Neural progenitor cell (in vitro differentiated cells): ENCODE measurements at regions not wholly inside any gene's neighbourhood (a gene's known extent, or its start where the extent isn't known, plus 50 kb on each side); places are given as distances from the start of the nearest gene placed in this dataset.

Experiments used
- EZH2 ChIP-seq: fragments of 200-600 bp; sonication (generic); IDR thresholded peaks from 2 replicates; pipeline ENCODE4 v1.6.1; 2017; ENCODE audit warnings: antibody characterized with exemption, mild to moderate bottlenecking, moderate library complexity
- EZH2phosphoT487 ChIP-seq: fragments of 200-600 bp; sonication (generic); IDR thresholded peaks from 2 replicates; pipeline ENCODE4 v1.6.1; 2017; ENCODE audit warnings: antibody characterized with exemption
- TF ChIP-seq, protein P1 (sequence below): fragments of 200-600 bp; sonication (generic); IDR thresholded peaks from 2 replicates; pipeline ENCODE4 v1.5.1; 2017; ENCODE audit warnings: antibody characterized with exemption, mild to moderate bottlenecking

DNA sequence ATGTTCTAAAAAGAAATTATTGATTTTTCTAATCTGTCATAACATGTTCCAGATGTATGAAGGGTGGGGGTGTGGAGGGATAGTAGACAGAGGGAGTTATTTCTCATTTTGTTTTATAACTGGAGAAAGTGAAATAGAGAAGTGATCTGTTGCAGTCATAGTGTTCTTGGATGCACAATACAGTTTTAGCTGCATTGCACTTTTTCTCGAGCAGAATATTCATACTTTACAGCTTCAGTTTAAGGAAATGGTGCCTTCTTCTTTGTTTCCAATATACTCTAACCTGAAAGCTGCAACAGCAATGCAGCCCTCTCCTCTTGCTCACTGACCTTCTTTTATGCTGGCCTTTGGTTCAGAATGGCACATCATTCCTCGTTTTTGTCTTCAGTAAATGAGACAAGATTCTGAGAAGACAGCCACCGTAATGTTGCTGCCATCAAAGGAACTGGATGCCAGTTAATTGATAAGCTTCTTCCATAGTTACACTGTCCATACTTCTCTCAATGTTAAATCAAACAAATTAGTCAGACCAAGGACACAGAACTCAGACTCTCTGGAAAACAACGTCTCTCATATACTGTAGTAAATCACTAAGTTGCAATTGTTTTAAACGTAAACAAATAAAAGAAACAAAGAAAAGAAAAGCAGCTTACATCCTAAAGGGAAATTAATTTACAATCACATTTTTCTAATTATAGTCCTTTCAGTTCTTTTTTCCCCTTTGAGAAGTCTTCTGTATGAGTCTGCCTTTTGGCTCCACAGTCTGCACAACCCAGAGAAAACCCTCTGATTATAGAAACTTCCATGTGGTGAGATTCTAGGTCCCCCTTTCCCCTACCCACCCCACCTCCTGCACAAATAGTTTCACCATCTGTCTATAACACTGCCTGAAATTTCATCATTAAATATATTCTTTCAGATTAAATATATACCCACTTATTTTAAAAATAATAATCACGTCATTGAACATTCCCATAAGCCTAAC, 97.4 kb upstream of the UGP2 start:
- TF ChIP-seq, protein P1, sequence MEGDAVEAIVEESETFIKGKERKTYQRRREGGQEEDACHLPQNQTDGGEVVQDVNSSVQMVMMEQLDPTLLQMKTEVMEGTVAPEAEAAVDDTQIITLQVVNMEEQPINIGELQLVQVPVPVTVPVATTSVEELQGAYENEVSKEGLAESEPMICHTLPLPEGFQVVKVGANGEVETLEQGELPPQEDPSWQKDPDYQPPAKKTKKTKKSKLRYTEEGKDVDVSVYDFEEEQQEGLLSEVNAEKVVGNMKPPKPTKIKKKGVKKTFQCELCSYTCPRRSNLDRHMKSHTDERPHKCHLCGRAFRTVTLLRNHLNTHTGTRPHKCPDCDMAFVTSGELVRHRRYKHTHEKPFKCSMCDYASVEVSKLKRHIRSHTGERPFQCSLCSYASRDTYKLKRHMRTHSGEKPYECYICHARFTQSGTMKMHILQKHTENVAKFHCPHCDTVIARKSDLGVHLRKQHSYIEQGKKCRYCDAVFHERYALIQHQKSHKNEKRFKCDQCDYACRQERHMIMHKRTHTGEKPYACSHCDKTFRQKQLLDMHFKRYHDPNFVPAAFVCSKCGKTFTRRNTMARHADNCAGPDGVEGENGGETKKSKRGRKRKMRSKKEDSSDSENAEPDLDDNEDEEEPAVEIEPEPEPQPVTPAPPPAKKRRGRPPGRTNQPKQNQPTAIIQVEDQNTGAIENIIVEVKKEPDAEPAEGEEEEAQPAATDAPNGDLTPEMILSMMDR = no peak
- TF ChIP-seq EZH2 (no peak), EZH2phosphoT487 (no peak)
